Body of pancreas (tissue), 4 donors: ENCODE measurements at regions not wholly inside any gene's neighbourhood (a gene's known extent, or its start where the extent isn't known, plus 50 kb on each side); places are given as distances from the start of the nearest gene placed in this dataset.

Source experiments
- CTCF ChIP-seq, 7 experiments: fragments of 450-650 bp in 4 of 7; fragments of 200-600 bp in 3 of 7; sonication (generic) in 3 of 7; IDR thresholded peaks; one replicate each; pipeline ENCODE4 v1.5.1; 2016 to 2019; ENCODE audit warnings: antibody characterized with exemption in 7 of 7
- POLR2A ChIP-seq, 3 donors: fragments of 450-650 bp; IDR thresholded peaks; one replicate each; pipeline ENCODE4 v1.6.1; 2016; ENCODE audit warnings: antibody characterized with exemption in 3 of 3, mild to moderate bottlenecking in 2 of 3

DNA sequence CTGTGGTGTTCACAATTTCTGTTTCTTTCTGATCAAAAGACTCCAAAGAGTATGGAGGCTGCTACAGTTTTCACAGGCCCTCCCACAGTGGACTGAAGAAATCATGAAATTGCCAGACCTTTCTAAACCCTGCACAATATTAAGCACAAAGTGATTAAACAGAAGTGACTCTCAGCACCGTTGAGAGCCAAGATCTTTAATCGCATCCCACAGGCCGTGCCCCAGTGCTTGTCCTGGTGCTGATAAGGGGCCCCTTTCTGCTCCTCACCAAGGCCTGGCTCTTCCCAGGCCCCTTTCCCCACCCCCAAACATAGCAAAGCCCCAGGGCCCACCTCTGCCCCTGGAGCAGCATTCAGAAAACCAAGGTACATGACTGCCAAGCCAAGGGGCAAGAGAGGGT lies 57.4 kb upstream of the BMAL1 start:
- TF ChIP-seq POLR2A (IDR thresholded peaks at IDR 0.05) (no peak), CTCF (IDR thresholded peaks at IDR 0.05) (no peak)
